BLaER1 (cell line): ENCODE measurements at regions not wholly inside any gene's neighbourhood (a gene's known extent, or its start where the extent isn't known, plus 50 kb on each side); places are given as distances from the start of the nearest gene placed in this dataset.

Source experiments
- H3K27ac ChIP-seq: shearing (Covaris generic); formaldehyde crosslinking; 2 replicates; pipeline ENCODE4 v1.8.1; 2022
- H3K27me3 ChIP-seq: shearing (Covaris generic); formaldehyde crosslinking; 2 replicates; pipeline ENCODE4 v1.8.1; 2022
- H3K36me3 ChIP-seq: shearing (Covaris generic); formaldehyde crosslinking; 2 replicates; pipeline ENCODE4 v1.8.1; 2022
- H3K4me1 ChIP-seq: shearing (Covaris generic); formaldehyde crosslinking; 2 replicates; pipeline ENCODE4 v1.8.1; 2022
- H3K4me2 ChIP-seq: shearing (Covaris generic); formaldehyde crosslinking; 2 replicates; pipeline ENCODE4 v1.8.1; 2022
- H3K4me3 ChIP-seq: shearing (Covaris generic); formaldehyde crosslinking; 2 replicates; pipeline ENCODE4 v1.8.1; 2022
- H3K9ac ChIP-seq: shearing (Covaris generic); formaldehyde crosslinking; 2 replicates; pipeline ENCODE4 v1.8.1; 2022
- H3K9me3 ChIP-seq: shearing (Covaris generic); formaldehyde crosslinking; 2 replicates; pipeline ENCODE4 v1.8.1; 2022
- H4K20me1 ChIP-seq: shearing (Covaris generic); formaldehyde crosslinking; 2 replicates; pipeline ENCODE4 v1.8.1; 2022
- Cebpa-rat ChIP-seq: shearing (Covaris generic); IDR thresholded peaks from 2 replicates; pipeline ENCODE4 v1.8.1; 2022

DNA sequence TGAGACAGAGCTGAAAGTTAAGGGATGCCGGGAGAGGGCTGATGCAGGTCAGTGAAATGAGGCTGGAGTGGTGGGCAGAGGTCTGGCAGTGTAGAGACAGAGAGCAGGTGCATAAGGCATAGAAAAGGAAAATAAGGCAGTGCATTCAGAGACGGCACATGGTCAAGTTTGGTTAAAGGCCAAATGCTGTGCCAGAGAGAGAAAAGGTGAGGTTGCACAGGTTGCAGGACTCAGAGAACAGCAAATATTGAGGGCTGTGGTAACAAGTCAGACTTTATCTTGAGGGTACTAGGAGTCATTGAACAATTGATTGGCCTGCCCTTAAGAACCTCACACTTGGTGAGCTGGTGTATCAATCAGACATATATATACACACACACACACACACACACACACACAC, 102.9 kb upstream of the TSHZ2 start:
- H3K4me3 ChIP-seq: no peak overlapping the region
- H3K36me3 ChIP-seq: no peaks in the 10 kb centered on the region
- no peaks in the 10 kb centered on the region; the same call in 1 of the 2 replicates for H3K9me3 ChIP-seq
- no peaks in the 10 kb centered on the region for H4K20me1 ChIP-seq
- H3K4me2 ChIP-seq: no peak overlapping the region
- no peak overlapping the region for H3K27ac ChIP-seq
- H3K27me3 ChIP-seq: no peaks in the 10 kb centered on the region
- no peak overlapping the region for H3K9ac ChIP-seq
- H3K4me1 ChIP-seq: no peaks in the 10 kb centered on the region
- TF ChIP-seq Cebpa-rat: no peak

DNA sequence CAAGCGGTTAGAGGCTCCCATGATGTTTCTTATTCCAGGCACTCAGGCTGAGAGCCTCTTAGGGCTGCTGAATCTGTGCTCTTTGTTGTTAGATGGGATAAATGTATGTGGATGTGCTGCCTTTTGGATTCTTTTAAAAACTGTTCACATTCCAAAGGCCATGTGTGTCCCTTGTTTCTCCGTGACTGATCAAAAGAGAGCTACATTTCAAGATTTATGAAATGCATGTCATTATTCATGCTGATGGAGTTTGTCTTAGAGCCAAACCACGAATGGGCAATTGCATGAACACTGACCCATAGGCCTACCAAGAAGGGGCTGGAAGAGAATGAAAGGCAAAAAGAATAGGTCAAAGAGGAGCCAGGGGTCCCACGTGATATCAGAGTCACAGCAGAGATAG, 104.9 kb upstream of the TSHZ2 start:
- H3K4me2 ChIP-seq: no peak overlapping the region
- no peaks in the 10 kb centered on the region for H3K27me3 ChIP-seq
- H3K9ac ChIP-seq: no peak overlapping the region
- no peak for TF ChIP-seq Cebpa-rat
- no peaks in the 10 kb centered on the region for H3K4me1 ChIP-seq
- no peaks in the 10 kb centered on the region; the same call in 1 of the 2 replicates for H3K9me3 ChIP-seq
- no peaks in the 10 kb centered on the region for H3K36me3 ChIP-seq
- H3K4me3 ChIP-seq: no peak overlapping the region
- H3K27ac ChIP-seq: no peak overlapping the region
- no peaks in the 10 kb centered on the region for H4K20me1 ChIP-seq

DNA sequence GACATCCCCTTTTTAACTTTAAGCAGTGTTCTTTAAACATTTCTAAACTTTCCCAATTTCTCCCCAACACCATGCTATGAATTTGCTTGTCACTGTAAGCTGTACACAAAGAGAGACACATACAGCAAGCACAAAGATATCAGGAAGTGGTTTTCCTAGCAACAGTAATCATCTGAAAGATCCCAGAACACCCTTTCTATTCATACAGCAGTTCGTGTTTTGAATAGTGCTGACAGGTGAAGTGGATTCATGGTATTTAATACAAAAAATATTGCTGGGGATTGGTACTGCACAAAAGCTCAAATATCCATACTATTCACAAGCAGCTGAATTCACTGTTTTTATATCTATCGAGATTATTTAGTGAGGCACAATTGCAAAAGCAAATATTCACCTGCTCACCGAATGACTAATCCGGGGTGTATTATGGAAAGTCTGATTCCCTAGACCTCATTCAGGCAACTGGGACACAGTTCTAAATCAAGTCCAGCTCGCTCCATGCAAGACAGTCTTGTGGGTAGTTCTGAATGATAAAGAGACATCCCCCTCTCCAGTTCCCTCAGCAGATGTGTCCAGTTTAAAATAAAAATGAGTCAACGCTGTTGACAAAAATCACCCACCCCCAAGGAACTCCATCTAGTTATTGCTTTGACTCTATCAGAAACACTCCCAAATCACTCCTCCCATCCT, 107.1 kb upstream of the TSHZ2 start:
- H3K9ac ChIP-seq: no peak overlapping the region
- no peaks in the 10 kb centered on the region; the same call in 1 of the 2 replicates for H3K9me3 ChIP-seq
- no peak for TF ChIP-seq Cebpa-rat
- H3K4me2 ChIP-seq: no peak overlapping the region
- H3K4me3 ChIP-seq: no peak overlapping the region
- no peak overlapping the region for H3K27ac ChIP-seq
- H3K4me1 ChIP-seq: no peaks in the 10 kb centered on the region
- no peaks in the 10 kb centered on the region for H3K36me3 ChIP-seq
- H4K20me1 ChIP-seq: no peaks in the 10 kb centered on the region
- H3K27me3 ChIP-seq: no peaks in the 10 kb centered on the region

DNA sequence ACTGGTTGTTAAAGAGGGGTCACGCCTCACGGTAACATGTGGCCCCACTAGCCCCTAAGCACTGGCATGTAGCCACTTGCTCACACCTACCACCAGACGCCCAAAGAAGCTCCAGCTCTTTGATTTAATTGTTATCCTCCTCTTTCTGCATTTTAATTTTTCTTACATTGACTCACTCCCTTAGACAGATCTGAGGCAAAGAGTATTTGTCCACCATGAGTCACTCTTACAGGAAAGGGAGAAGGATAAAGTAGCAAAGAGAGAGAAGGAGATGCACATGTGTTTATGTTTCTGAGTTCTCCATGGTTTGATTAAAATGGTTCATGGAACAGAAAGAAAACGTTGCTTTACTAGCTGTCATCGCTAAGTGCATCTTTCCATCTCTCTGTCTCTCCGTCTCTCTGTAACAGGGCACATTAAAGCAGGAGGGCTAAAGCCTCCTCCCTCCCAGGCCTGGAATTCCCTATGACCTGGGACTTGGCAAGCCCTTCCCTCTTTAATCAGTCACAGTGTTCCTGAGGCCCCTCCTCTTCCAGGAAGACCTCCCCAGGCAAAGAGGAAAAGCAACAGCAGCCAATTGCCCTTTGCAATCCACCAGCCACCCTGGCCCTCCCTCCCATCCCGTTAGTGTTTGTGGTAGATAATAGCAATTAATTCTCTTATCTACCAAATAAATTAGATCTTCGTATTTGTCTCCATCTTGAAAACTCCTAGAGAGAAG, 112.8 kb upstream of the TSHZ2 start:
- TF ChIP-seq Cebpa-rat: no peak
- H4K20me1 ChIP-seq: no peaks in the 10 kb centered on the region
- H3K9me3 ChIP-seq: no peaks in the 10 kb centered on the region
- no peak overlapping the region for H3K4me2 ChIP-seq
- H3K4me3 ChIP-seq: no peak overlapping the region
- H3K27me3 ChIP-seq: no peaks in the 10 kb centered on the region
- no peak overlapping the region for H3K27ac ChIP-seq
- H3K4me1 ChIP-seq: no peaks in the 10 kb centered on the region
- no peak overlapping the region for H3K9ac ChIP-seq
- H3K36me3 ChIP-seq: no peaks in the 10 kb centered on the region

DNA sequence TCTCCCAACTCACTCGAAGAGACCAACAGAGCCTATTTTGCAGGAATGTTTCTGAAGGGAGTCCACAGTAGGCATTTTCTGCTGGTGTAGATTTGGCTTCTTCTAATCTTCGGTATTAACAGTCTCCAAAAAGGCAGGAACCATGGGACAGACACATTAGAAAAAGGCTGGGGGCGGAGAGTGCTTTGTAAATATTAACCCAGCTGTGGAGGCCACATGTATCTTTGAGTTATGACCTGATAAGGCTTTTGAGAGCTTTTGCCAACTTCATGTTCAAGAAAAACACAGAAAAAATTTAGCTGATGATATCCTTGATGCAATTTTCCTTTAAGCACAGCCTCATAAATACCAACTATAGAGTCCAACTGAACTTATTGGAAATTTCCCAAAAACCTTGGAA, 119.4 kb upstream of the TSHZ2 start:
- no peak overlapping the region for H3K27ac ChIP-seq

DNA sequence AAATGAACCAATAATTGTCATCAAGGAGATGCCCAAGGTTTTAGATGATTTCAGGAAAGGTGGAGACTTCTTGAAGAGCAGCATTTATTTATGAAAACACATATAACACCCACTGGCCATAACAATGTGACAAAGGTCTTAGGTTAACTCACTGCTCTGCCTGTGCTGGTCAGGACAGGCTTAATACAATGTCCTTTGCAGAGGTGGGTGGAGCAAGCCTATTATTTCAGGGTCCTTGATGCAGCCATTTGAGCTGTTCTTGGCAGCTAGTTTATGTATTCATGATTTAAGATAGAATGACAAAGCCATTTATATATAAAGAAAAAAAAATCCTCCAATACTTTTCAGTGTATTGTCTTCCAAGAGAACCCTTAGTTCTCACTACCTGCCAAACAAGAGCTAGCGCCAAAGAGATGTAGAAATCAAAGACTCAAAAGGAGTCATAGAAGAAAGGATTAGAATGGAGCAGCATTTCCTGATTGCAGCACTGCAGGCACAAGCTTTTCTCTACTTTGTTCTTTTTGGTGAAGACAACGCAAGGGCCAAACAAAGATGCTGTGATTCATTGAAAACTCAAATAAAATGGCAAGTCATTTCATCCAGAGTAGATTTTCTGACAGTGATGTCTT, 124.3 kb upstream of the TSHZ2 start:
- Histone ChIP-seq H3K36me3 (no peaks in the 10 kb centered on the region), H4K20me1 (no peaks in the 10 kb centered on the region), H3K4me3 (no peak overlapping the region), H3K27ac (no peak overlapping the region), H3K4me2 (no peak overlapping the region), H3K4me1 (no peaks in the 10 kb centered on the region), H3K9me3 (no peaks in the 10 kb centered on the region), H3K27me3 (no peaks in the 10 kb centered on the region), H3K9ac (no peak overlapping the region)
- TF ChIP-seq Cebpa-rat: no peak

More for the DNA sequence above, 119.4 kb upstream of the TSHZ2 start:
- no peaks in the 10 kb centered on the region for H3K36me3 ChIP-seq
- H3K9ac ChIP-seq: no peak overlapping the region
- H3K4me3 ChIP-seq: no peak overlapping the region
- no peak for TF ChIP-seq Cebpa-rat
- H3K9me3 ChIP-seq: no peaks in the 10 kb centered on the region
- no peak overlapping the region for H3K4me2 ChIP-seq
- H3K4me1 ChIP-seq: no peaks in the 10 kb centered on the region
- no peaks in the 10 kb centered on the region for H3K27me3 ChIP-seq
- no peaks in the 10 kb centered on the region for H4K20me1 ChIP-seq

DNA sequence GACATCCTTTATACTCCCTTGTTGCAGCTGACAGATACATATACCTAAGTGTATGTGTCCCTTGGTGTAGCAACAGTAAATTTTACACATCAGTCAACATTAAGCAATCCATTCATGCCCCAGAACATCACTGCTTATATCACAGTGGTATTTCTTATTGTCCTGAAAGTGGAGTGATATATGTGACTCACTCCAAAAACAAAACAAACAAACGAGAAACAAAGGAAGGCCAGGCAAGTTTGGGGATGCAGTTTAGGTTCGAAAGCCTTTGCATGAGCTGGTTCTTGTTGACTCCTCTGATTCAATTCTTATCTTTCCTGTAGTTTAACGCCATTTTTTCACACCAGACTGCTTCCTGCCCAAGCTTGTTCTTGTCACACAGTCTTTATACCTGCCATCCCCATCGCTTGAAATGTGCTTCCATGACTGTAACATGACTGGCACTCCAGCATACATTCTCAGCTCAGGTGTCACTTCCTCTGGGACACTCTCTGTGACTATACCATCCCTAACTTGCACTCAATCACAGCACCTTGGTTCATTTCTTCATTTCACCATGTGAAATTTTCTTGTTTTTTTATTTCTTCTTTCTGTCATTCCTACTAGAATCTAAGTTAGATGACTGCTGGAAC, 125.0 kb upstream of the TSHZ2 start:
- Histone ChIP-seq H3K9ac (no peak overlapping the region), H3K4me2 (no peak overlapping the region), H3K27ac (no peak overlapping the region), H4K20me1 (no peaks in the 10 kb centered on the region), H3K27me3 (no peaks in the 10 kb centered on the region), H3K4me3 (no peak overlapping the region), H3K36me3 (no peaks in the 10 kb centered on the region), H3K9me3 (no peaks in the 10 kb centered on the region), H3K4me1 (no peaks in the 10 kb centered on the region)
- TF ChIP-seq Cebpa-rat: no peak

DNA sequence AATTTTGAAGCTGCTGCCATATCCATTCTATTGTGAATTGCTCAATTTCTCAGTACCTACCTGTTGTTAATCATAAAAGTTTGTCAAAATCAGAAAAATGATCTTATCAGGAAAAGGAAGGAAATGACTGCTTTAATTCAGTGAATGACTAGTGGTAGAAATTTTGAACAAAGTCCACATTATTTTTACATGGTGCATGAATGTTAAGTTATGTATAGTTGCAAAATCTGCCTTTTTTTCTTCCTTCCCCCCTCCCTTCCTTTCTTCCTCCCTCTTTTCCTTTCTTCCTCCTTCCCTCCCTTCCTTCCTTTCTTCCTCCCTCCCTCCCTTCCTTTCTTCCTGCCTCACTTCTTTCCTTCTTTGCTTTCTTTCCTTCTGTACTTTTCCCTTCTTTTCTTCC, 127.1 kb upstream of the TSHZ2 start:
- Histone ChIP-seq H3K4me2 (no peak overlapping the region), H3K4me1 (no peaks in the 10 kb centered on the region), H3K36me3 (no peaks in the 10 kb centered on the region), H3K4me3 (no peak overlapping the region), H4K20me1 (no peaks in the 10 kb centered on the region), H3K9ac (no peak overlapping the region), H3K27ac (no peak overlapping the region), H3K9me3 (no peaks in the 10 kb centered on the region), H3K27me3 (no peaks in the 10 kb centered on the region)
- no peak for TF ChIP-seq Cebpa-rat

DNA sequence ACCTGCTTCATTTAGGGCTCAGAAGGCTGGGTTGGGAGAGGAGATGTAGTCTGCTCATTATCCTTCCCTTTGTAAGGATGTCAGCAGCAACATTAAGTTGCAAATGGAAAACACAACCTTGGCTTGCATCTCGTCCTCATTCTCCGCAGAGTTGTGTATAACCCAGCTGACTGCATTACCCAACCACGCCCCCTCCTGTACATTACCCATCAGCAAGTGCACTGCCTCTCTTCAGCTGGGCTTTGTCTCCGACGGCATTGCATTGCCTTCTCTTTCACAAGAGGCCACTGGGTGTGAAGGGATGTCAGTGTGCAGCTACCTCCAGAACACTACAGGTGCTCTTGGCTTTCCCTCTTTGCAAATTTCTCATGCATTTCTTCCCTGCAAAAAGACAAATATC, 128.7 kb upstream of the TSHZ2 start:
- no peak for TF ChIP-seq Cebpa-rat
- Histone ChIP-seq H3K36me3 (no peaks in the 10 kb centered on the region), H3K4me2 (no peak overlapping the region), H3K9ac (no peak overlapping the region), H3K4me1 (no peaks in the 10 kb centered on the region), H3K27ac (no peak overlapping the region), H3K9me3 (no peaks in the 10 kb centered on the region), H3K27me3 (no peaks in the 10 kb centered on the region), H3K4me3 (no peak overlapping the region), H4K20me1 (no peaks in the 10 kb centered on the region)

DNA sequence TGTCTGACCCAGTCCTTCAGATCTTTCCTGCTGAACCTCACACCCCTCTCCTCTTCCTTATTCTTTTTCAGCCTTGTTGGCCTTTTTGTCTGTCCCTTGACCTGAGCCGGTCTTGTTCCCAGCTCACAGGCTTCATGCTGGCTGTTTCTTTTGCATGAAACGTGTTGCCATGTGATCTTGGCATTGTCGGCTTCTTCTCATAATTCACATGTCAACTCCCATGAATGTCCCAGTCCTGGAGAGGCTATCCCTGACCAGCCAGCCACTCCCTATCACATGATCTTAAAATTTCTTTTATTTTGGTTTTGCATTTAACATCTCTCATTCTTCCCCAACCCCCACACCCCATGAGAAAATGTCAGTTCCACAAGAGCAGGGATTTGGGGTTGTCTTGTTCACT, 131.2 kb upstream of the TSHZ2 start:
- Histone ChIP-seq H3K27me3 (no peaks in the 10 kb centered on the region), H3K36me3 (no peaks in the 10 kb centered on the region), H3K27ac (no peak overlapping the region), H4K20me1 (no peaks in the 10 kb centered on the region), H3K4me1 (no peaks in the 10 kb centered on the region), H3K9me3 (no peaks in the 10 kb centered on the region), H3K4me2 (no peak overlapping the region), H3K9ac (no peak overlapping the region), H3K4me3 (no peak overlapping the region)
- no peak for TF ChIP-seq Cebpa-rat
